CD4-positive, alpha-beta T cell (primary cell): ENCODE measurements at regions not wholly inside any gene's neighbourhood (a gene's known extent, or its start where the extent isn't known, plus 50 kb on each side); places are given as distances from the start of the nearest gene placed in this dataset.

Experiments used
- ATAC-seq: fragments of 200-7000 bp; cut with Tn5 transposase; one replicate; pipeline ENCODE4 v1.10.0; 2022; ENCODE audit warnings: mild to moderate bottlenecking; ENCODE audit not compliant: poor library complexity
- CTCF ChIA-PET: fragments of 350-600 bp; sonication (Branson Sonifier 250); formaldehyde crosslinking; loops from one replicate; lab custom pipeline; 2021; ENCODE audit warnings: antibody characterized with exemption, inconsistent platforms; lab: Charles Lee
- POLR2A ChIA-PET: fragments of 350-600 bp; sonication (Branson Sonifier 250); formaldehyde crosslinking; loops from one replicate; lab custom pipeline; 2021; ENCODE audit warnings: antibody characterized with exemption, inconsistent platforms; lab: Charles Lee
- DNase-seq, 14 experiments: peaks; one replicate each; pipeline ENCODE4 v3.0.0-alpha.2; 2013 to 2020; ENCODE audit warnings: mixed read lengths in 2 of 14
- H3K27ac ChIP-seq, 2 donors: one replicate each; pipeline versions ENCODE4 v1.5.1 to v1.7.0; 2013; ENCODE audit warnings: low read length in 2 of 2, low read depth in 1 of 2, mild to moderate bottlenecking in 1 of 2
- H3K27me3 ChIP-seq, 2 experiments: 1 replicate in 1 of 2; 2 replicates in 1 of 2; pipeline versions ENCODE4 v1.6.1 to v1.7.0; 2013; ENCODE audit warnings: low read length in 2 of 2, control low read depth in 1 of 2, mild to moderate bottlenecking in 1 of 2, moderate library complexity in 1 of 2; ENCODE audit not compliant: insufficient read depth in 2 of 2, control insufficient read depth in 1 of 2
- H3K36me3 ChIP-seq: one replicate; pipeline ENCODE4 v1.6.1; 2013; ENCODE audit warnings: low read length, control low read depth; ENCODE audit not compliant: insufficient read depth
- H3K4me1 ChIP-seq: one replicate; pipeline ENCODE4 v1.6.1; 2013; ENCODE audit warnings: low read length, control low read depth; ENCODE audit not compliant: insufficient read depth
- H3K4me3 ChIP-seq: one replicate; pipeline ENCODE4 v1.5.1; 2013; ENCODE audit warnings: mild to moderate bottlenecking, low read length, moderate library complexity
- H3K9me3 ChIP-seq, 2 experiments: 1 replicate in 1 of 2; 2 replicates in 1 of 2; pipeline versions ENCODE4 v1.6.1 to v1.7.0; 2013; ENCODE audit warnings: low read length in 2 of 2, mild to moderate bottlenecking in 2 of 2, control low read depth in 1 of 2, moderate library complexity in 1 of 2; ENCODE audit not compliant: control insufficient read depth in 1 of 2, insufficient read depth in 1 of 2
- H3K27ac Mint-ChIP-seq: one replicate; pipeline ENCODE4 v1.8.0; 2020; ENCODE audit warnings: mixed read lengths
- H3K27me3 Mint-ChIP-seq: one replicate; pipeline ENCODE4 v1.8.0; 2021; ENCODE audit warnings: mixed read lengths
- H3K36me3 Mint-ChIP-seq: one replicate; pipeline ENCODE4 v1.8.0; 2021; ENCODE audit warnings: low read depth, mixed read lengths
- H3K4me1 Mint-ChIP-seq: one replicate; pipeline ENCODE4 v1.8.0; 2021; ENCODE audit warnings: low read depth, mixed read lengths
- H3K4me3 Mint-ChIP-seq: one replicate; pipeline ENCODE4 v1.8.0; 2020; ENCODE audit warnings: mild to moderate bottlenecking, mixed read lengths
- H3K9me3 Mint-ChIP-seq: one replicate; pipeline ENCODE4 v1.8.0; 2020; ENCODE audit warnings: mixed read lengths
- intact Hi-C, 2 experiments: fragments of 100-400 bp; cut with DNase I in 1 of 2; cut with micrococcal nuclease in 1 of 2; formaldehyde crosslinking; loops; one replicate each; pipeline versions ENCODE4 v1.15.1 to v1.9.0; 2023 to 2025; cut with DNase I, micrococcal nuclease
- TF ChIP-seq, protein P1 (sequence below): fragments of 200-600 bp; IDR thresholded peaks from one replicate; pipeline ENCODE4 v1.8.0; 2022; ENCODE audit warnings: antibody characterized with exemption, mild to moderate bottlenecking

DNA sequence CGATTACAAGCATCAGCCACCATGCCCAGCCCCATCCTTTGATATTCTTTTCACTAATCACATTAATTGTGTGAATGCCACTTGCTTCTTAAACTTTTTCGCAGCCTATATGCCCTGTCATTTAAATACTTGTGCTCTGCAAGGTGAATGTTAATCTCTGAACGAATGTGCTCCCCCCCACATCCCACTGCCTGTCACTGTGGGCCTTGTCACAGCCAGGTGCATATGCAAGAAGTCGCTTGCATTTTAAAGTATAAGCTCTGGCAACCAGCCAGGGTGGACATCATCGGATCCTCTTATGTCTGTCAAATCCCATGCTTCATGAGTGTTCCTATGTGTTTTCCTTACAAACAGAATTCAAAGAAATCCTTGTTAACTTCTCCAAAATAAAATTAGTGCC, 304.4 kb downstream of the GALR1 start:
- Histone ChIP-seq H3K36me3 (no peaks in the 10 kb centered on the region), H3K9me3 (no peaks in the 10 kb centered on the region), H3K27ac (no peak overlapping the region), H3K4me1 (no peaks in the 10 kb centered on the region), H3K4me3 (no peak overlapping the region), H3K27me3 (no peaks in the 10 kb centered on the region)
- H3K4me1 Mint-ChIP-seq = no peaks in the 10 kb centered on the region
- H3K4me3 Mint-ChIP-seq = no peak overlapping the region
- no peaks in the 10 kb centered on the region for H3K9me3 Mint-ChIP-seq
- H3K27me3 Mint-ChIP-seq = peaks cover 13% of the 10 kb centered on the region
- CTCF ChIA-PET = no interaction called here
- ATAC-seq = no peak
- intact Hi-C loops = no loop called here
- H3K27ac Mint-ChIP-seq = no peak overlapping the region
- TF ChIP-seq, protein P1, sequence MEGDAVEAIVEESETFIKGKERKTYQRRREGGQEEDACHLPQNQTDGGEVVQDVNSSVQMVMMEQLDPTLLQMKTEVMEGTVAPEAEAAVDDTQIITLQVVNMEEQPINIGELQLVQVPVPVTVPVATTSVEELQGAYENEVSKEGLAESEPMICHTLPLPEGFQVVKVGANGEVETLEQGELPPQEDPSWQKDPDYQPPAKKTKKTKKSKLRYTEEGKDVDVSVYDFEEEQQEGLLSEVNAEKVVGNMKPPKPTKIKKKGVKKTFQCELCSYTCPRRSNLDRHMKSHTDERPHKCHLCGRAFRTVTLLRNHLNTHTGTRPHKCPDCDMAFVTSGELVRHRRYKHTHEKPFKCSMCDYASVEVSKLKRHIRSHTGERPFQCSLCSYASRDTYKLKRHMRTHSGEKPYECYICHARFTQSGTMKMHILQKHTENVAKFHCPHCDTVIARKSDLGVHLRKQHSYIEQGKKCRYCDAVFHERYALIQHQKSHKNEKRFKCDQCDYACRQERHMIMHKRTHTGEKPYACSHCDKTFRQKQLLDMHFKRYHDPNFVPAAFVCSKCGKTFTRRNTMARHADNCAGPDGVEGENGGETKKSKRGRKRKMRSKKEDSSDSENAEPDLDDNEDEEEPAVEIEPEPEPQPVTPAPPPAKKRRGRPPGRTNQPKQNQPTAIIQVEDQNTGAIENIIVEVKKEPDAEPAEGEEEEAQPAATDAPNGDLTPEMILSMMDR = no peak
- no peaks in the 10 kb centered on the region for H3K36me3 Mint-ChIP-seq
- DNase-seq = no peak
- POLR2A ChIA-PET = no interaction called here

DNA sequence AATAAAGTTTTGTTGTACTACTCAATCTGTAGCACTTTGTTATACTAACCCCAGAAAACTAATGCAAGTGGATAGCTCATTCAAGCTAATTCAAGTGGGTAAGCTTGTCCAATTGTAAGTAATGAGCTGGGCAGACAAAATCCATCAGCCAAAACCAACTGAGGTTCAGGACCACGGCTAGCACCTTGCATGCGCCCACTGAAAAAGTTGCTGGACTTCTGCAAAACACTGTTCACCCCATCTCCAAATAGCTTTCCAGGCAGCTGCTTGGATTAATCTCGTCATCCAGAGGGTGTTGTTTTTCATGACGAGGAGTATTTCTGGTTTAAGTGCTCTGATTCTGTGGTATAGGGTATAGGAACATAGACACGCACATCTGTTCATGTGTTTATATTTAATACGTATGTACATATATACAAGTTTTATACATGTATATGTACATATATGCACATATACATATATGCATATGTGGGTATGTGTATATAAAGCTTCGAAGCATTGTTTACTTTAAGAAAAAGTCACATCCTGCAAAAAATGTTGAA, 307.5 kb downstream of the GALR1 start:
- Histone ChIP-seq H3K27me3 (peaks cover 0 to 3% of the 10 kb centered on the region in 2 experiments), H3K36me3 (no peaks in the 10 kb centered on the region), H3K9me3 (no peaks in the 10 kb centered on the region), H3K4me1 (no peaks in the 10 kb centered on the region), H3K27ac (no peak overlapping the region), H3K4me3 (no peak overlapping the region)
- H3K4me3 Mint-ChIP-seq = no peak overlapping the region
- no peaks in the 10 kb centered on the region for H3K36me3 Mint-ChIP-seq
- DNase-seq = no peak
- TF ChIP-seq, protein P1 = no peak
- intact Hi-C loops = no loop called here
- H3K9me3 Mint-ChIP-seq = no peaks in the 10 kb centered on the region
- ChIA-PET CTCF (interaction anchor here (0.6 kb wide), 1 partner anchor 416 kb away, joined by 3 read pairs; no protein-coding TSS in a partner anchor), POLR2A (no interaction called here)
- no peak overlapping the region for H3K27ac Mint-ChIP-seq
- no peak for ATAC-seq
- no peaks in the 10 kb centered on the region for H3K4me1 Mint-ChIP-seq
- H3K27me3 Mint-ChIP-seq = peaks cover 21% of the 10 kb centered on the region

DNA sequence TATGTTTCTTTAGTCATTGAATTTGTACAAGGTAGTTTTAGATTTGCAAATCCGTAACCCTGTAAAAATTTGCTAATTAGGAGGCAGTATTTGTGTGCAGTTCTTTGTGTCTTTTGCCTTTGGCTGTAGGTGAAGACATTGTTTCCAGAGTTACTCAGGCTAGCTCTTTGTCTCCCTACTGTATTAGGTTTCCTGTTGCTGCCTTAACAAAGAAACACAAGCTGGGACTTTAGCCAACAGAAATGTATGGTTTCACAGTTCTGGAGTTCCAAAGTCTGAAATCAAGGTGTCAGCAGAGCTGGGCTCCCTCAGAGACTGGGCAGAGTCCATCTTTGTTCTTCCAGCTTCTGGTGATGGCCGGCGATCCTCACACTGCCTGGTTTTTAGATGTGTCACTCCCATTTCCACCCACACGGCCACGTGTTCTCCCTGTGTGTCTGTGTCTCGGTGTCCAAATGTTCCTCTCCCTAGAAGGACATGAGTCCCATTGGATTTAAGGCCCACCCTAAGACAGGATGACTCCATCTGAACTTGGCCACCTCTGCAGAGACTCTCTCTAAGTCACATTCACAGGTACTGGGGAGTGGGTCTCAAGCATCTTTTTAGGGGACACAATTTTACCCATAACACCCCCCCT, 309.7 kb downstream of the GALR1 start:
- TF ChIP-seq, protein P1 = no peak
- no peaks in the 10 kb centered on the region for H3K4me1 Mint-ChIP-seq
- no peak overlapping the region for H3K4me3 Mint-ChIP-seq
- H3K4me1 ChIP-seq = no peaks in the 10 kb centered on the region
- no peaks in the 10 kb centered on the region for H3K36me3 ChIP-seq
- no peak overlapping the region for H3K27ac ChIP-seq
- H3K27ac Mint-ChIP-seq = no peak overlapping the region
- CTCF ChIA-PET = no interaction called here
- H3K27me3 Mint-ChIP-seq = peaks cover 19% of the 10 kb centered on the region
- no peaks in the 10 kb centered on the region for H3K9me3 ChIP-seq
- POLR2A ChIA-PET = no interaction called here
- no peak for ATAC-seq
- intact Hi-C loops = no loop called here
- no peaks in the 10 kb centered on the region for H3K9me3 Mint-ChIP-seq
- H3K4me3 ChIP-seq = no peak overlapping the region
- peaks cover 0 to 3% of the 10 kb centered on the region in 2 experiments for H3K27me3 ChIP-seq
- H3K36me3 Mint-ChIP-seq = no peaks in the 10 kb centered on the region
- no peak for DNase-seq
